ENCODE measurements at regions not wholly inside any gene's neighbourhood (a gene's known extent, or its start where the extent isn't known, plus 50 kb on each side); places are given as distances from the start of the nearest gene placed in this dataset.

DNA sequence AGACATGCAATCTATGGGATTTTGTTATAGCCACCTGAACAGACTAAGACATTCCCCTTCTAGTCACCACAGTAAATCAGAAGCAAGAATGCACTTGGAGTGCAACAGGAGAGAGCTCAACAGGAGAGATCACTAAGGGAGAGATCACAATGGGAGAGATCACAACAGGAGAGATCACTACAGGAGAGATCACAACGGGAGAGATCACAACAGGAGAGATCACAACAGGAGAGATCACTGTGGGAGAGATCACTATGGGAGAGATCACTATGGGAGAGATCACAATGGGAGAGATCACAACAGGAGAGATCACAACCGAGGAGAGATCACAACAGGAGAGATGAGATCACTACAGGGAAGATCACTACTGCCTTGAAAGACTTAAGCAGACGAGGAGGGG is 238.5 kb upstream of the PITRM1 start:
- no peak for DNase-seq (ENCODE audit: low spot score)

DNA sequence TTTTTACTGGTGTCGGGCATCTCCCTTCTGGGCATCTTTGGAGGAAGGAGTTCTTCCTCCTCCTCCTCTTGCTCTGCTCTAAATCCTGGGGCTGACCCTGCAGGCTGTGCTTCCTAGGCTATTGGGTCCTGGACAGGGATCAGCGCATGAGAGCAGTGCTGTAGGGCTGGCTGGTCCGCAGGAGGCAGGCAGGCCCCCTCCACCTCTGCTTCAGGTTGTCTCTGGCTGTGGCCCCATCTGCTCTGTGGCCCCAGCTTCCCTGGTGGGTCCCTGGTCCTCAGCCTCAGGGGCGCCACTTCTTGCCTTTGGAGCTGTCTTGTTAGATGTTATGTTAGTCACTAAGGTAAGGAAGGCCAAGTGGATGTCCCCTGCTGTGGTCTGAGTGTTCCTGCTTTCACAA is 237.3 kb upstream of the PITRM1 start:
- no peak for DNase-seq (ENCODE audit: low spot score)

GRCh38 chr10:3408603-3409365 is 236.2 kb upstream of the PITRM1 start:
- DNase-seq (ENCODE audit: low spot score): no peak

- DNase-seq (ENCODE audit: low spot score): no peak
Measured at GRCh38 chr10:3407208-3407607, 234.6 kb upstream of the PITRM1 start.

DNA sequence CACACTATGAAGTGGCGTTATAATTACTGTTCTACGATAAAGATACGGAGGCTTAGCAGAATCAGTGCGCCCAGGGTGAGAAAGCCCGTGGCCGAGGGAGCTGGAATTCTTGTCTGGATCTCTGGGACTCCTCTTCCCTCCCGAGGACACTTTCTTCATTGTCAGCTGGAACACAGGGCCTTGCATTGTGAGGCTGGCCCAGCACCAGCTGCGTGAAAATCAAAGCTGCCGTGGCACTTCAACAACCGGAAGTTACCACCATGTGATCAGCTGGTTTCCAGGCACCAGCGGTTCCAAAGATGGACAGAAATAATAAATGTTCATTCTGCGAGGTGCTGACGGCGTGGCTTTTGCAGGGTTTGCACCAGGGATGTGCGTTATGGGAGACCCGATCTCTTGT is 234.0 kb upstream of the PITRM1 start:
- peak; percentile 79 for DNase-seq (ENCODE audit: low spot score)

- DNase-seq (ENCODE audit: low spot score): no peak
Measured at GRCh38 chr10:3404381-3404780, 231.8 kb upstream of the PITRM1 start.

DNA sequence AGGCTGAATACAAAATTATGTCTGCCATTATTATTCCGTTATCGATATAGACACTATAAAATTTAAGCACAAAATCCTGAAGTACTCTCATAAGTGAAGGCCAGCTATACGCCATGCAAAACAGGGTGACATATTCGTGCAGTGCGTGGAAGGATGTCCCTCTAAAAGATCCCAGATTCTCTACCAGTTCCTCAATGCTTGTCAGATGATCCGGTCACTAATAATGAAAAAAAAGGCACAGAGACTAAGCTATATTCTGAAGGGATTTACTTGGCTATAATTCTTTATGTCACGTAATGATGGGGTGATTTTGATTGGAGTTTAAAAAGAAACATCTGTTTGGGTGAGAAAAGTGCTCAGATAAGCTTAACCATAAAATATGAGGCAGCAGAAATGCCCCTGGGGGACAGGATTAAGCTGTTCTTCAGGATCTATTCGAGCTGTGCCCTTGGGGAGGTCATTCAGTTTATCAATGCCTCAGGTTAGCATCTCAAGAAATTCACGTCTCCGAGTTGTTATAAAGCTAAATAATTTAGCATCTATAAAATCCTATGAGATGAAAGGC is 229.7 kb upstream of the PITRM1 start:
- DNase-seq (ENCODE audit: low spot score): no peak

DNA sequence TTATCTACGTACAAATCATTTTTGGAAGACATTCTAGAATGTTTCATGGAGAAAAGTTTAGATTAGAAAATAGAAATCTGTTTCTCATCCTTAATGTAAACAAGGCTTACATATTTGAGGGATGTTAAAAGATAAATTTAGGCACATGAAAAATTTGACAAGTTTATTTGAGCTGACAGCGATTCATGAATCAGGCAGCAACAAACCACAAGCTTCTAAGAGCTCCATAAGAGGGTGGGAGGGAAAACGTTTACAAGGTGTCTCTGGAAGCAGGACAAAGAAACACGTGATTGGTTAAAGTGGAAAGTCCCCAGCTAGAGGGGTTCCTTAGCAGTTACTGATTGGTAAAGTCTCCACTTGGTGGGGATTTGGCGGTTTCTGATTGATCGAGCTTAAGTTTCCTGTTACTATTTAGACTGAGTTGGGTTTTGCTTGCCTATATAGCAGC is 228.9 kb upstream of the PITRM1 start:
- DNase-seq (ENCODE audit: low spot score): no peak

DNA sequence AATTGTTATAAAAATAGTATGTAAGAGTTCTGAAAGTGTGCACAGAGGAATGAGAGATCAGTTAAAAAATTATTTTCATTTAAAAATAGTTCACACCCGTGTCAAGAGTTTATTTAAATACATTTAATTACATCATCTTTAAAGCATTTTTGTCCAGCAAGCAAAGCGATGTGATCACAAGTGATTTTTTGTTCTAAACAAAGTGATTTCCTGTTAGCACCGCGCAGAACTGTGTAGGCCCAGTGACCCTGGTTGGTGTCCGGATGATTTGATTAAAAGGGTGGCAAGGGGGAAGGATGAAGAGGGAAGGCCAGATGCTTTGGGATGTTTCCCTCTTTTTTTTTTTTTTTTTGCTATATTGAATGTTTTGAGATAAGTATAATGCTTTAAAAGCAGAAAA is 227.8 kb upstream of the PITRM1 start:
- peak; percentile 17 for DNase-seq (ENCODE audit: low spot score)

DNA sequence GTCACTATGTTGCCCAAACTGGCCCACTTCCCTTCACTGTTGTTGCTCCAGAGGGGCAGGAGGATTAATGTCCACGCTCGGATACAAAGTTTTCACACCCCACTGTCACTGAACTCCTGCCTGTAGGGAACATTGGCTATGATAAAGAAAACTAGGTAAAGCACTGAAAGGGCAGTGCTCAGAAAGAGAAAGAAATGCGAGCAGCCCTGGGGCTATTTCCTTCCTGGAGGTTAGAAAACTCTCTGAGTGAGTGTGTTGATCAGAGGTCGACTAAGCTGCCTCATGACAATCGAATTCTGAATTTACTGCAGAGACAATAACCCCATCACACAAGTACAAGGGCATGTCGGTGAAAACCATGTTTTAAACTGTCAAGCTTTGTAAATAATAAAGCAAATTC is 227.2 kb upstream of the PITRM1 start:
- peak; percentile 11 for DNase-seq (ENCODE audit: low spot score)

DNA sequence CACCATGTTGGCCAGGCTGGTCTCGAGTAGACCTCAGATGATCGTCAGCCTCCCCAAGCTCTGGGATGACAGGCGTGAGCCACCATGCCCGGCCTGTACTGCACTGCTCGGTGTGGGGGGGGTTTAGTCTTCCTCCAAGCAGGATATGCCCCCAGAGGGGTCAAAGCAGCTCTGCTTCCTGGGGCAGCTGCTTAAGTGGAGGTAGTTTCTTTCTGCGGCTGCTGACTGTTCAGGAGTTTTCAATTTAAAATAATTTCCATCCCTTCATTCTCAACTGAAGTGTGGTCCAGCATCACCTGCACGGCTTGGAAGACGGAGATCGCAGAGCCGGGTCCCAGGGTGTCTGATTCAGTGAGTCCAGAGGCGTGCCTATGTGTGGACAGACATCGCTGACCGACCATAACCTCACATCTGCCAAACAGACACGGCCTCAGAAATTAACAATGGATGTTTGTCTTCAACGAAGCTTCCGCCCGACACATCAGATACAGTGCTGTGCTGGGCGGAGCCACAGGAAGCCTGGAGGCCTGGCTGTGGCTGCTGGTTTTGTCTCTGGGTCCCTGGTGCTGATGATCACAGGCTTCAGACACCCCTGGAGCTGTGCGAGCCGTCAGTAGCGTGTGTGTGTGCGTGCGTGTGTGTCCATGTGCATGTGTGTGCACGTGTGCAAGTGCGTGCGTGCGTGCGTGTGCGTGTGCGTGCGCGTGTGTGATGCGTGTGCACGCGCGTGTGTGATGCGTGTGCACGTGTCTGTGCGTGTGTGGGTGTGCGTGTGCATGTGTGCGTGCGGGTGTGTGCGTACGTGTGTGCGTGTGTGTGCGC is 226.5 kb upstream of the PITRM1 start:
- peak; percentile 88 for DNase-seq (ENCODE audit: low spot score)

GRCh38 chr10:3397846-3398245 is 225.3 kb upstream of the PITRM1 start:
- no peak for DNase-seq (ENCODE audit: low spot score)

DNA sequence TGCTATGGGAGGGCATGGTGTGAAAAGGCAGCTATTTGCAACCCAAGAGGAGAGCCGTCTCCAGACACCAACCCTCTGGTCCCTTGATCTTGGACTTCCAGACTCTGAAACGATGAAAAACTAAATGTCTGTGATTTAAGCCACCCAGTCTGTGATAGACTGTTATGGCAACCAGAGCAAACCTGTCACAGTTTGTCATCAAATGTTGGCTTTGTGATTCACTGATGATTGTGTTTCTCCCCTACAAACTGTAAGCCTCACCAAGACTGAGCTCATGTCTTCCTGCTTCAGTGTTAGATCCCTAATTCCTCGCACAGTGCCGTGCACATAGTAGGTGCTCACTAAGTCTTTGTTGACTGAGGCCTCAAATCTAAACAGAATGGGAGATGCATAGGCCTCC is 224.6 kb upstream of the PITRM1 start:
- DNase-seq (ENCODE audit: low spot score): no peak

DNA sequence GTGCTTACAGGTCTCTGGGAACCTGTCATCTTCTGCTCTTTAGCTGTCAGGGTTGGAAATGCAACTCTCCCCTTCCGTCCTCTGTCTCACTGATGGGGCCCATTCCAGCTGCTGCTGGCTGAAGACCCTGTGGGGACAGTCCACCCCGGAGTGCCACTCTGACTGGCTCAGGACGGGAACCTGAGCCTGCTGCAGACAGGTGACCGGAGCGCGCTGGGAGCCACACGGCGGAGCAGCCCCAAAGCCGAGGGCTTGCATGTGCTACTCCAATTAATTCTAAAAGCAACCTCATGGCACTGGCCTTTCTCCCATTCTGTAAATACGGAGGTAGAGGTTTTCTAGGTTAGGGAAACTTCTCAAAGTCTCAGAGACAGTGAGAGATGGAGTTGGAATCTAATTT is 223.5 kb upstream of the PITRM1 start:
- DNase-seq (ENCODE audit: low spot score): no peak

GRCh38 chr10:3395458-3395861 is 222.9 kb upstream of the PITRM1 start:
- no peak for DNase-seq (ENCODE audit: low spot score)

- DNase-seq (ENCODE audit: low spot score): no peak
Measured at GRCh38 chr10:3395041-3395440, 222.5 kb upstream of the PITRM1 start.

GRCh38 chr10:3393958-3394357 is 221.4 kb upstream of the PITRM1 start:
- DNase-seq (ENCODE audit: low spot score): no peak

DNA sequence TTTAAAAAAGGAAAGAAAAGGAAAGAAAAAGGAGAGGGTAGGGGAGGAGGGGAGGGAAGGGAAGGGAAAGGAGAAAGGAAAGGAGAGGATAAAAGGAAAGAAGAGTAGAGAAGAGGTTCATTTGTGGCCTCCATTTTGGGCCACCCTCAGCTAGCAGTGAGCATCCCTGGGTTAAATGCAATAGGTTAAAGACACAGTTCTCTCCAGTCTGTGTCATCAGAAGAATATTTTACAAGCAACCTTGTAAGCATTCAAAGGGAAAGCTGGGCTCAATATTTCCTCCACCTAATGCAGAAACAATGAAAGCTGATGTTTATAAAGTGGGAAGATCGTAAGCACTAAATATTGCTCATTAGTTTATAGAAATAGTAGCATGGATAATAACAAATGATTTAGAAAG is 219.1 kb upstream of the PITRM1 start:
- DNase-seq (ENCODE audit: low spot score): no peak

GRCh38 chr10:3389130-3389529 is 216.5 kb upstream of the PITRM1 start:
- no peak for DNase-seq (ENCODE audit: low spot score)

DNA sequence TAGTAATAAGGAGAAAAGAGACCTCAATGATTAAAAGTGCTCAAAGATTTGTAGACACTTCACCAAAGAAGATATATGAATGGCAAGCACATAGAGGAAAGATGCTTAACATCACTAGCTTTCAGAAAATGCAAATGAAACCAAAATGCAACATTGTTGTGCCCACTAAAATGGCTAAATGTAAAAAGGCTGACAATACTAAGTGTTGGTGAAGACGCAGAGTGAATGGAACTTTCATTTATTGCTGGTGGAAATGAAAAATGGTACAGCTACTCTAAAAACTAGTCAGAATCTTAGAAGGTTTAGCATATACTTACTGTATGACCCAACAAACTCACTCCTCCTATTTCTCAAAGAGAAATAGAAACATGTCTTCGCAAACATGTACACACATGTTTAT is 212.9 kb upstream of the PITRM1 start:
- DNase-seq (ENCODE audit: low spot score): no peak

- DNase-seq (ENCODE audit: low spot score): no peak
Measured at GRCh38 chr10:3382092-3382491, 209.5 kb upstream of the PITRM1 start.

DNA sequence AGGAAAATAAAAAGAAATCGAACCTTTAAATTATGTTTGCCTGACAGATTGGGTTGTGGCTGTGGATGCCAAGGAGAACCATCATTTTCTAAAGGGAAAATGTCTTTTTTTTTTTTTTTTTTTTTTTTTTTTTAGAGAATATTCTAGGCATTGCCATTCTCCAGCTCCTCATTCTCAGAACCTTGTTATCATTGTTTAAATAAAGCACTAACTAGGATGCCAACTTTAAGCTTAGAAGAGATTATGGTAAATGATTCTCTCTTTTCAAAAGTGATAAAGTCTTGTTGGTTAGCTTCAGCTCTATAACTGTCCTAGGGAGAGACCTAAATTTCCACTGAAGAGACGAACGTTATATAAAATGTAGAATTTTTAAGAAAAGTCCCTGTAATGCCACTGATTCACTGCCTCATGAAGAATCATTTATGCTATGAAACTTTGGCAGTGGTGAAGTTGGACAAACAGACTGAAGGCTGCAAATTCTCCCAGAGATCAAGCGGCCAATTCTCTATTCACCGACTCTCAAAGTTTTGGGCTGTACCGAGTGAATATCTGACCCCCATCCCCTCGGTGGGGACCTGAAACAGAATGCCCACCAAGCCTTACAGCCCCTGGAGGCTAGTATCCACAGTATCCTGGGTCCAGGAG is 207.9 kb upstream of the PITRM1 start:
- no peak for DNase-seq (ENCODE audit: low spot score)

- DNase-seq (ENCODE audit: low spot score): no peak
Measured at GRCh38 chr10:3376631-3377030, 204.0 kb upstream of the PITRM1 start.
